ENCODE measurements at regions not wholly inside any gene's neighbourhood (a gene's known extent, or its start where the extent isn't known, plus 50 kb on each side); places are given as distances from the start of the nearest gene placed in this dataset.
"Not testable (repeated sequence)": the region's sequence is repeated elsewhere in the genome, so short reads cannot be mapped to it uniquely, and the experiment has no call there.

DNA sequence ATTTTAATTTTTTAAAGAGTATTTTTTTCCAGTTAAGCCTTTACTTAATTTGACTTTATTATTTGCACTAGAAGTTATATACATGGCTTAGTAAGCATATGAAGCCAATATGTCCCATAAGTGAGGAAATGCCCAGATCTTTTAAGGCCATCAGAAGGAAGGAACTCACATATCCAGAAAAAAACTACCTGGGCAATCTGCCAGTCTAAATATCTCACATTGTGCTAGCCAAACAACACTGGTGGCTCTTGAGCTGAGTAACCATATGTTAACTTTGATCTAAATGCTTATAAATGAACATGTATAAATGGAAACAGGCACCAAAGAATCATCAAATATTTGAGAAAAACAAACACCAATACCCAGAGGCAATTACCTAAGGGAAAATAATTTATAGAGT lies 138.6 kb upstream of the APOOL start:
- no peak for DNase-seq

DNA sequence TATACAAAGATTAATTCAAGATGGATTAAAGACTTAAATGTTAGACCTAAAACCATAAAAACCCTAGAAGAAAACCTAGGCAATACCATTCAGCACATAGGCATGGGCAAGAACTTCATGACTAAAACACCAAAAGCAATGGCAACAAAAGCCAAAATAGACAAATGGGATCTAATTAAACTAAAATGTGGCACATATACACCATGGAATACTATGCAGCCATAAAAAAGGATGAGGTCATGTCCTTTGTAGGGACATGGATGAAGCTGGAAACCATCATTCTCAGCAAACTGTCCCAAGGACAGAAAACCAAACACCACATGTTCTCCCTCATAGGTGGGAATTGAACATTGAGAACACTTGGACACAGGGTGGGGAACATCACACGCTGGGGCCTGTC lies 133.4 kb upstream of the APOOL start:
- not testable (repeated sequence) for DNase-seq

DNA sequence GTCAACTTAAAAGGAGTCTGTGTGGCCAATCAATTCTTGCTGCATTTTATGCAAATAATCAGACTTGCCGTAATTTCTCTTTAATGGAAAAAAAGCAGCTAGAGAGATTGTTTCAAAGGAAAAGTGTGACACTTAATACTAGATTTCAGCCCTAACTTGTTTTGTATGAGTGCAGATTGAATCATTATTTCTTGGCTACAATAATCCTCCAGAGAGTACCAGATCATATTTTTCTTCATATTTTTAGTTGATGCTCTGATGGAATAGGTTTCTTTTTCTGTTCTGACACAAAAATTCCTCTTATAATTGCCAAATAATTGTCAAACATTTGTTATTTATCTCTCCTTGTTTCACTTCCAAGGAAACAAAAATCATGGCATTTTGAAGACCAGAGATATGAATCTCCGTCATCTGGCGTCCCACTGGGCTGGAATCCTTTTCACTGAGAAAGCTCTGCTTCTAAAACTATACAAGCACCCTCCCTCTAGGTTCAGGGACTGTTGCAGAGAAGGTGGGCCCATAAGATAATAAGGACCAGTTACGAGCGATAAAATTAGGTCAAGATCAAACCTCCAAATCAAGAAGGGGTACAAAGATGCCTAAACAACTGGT lies 131.4 kb upstream of the APOOL start:
- not testable (repeated sequence) for DNase-seq

DNA sequence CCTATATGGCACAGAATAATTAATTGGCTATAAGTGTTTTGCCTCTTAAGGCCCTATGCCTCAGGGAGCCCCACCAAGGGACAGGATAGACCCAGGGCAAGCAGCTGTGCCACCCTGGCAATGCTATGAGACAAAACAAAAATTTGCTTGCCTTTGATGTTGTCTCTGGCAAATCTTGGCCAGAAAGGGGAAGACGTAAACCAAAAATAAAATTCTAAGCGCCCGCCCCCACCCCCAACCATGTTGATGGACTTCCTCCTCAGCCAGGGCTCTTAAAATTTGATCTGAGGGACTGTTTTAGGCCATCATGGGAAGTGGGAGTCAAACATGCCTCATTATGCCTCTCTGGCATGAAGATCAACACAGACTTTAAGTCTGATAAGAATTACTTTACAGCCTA lies 130.5 kb upstream of the APOOL start:
- no peak for DNase-seq

DNA sequence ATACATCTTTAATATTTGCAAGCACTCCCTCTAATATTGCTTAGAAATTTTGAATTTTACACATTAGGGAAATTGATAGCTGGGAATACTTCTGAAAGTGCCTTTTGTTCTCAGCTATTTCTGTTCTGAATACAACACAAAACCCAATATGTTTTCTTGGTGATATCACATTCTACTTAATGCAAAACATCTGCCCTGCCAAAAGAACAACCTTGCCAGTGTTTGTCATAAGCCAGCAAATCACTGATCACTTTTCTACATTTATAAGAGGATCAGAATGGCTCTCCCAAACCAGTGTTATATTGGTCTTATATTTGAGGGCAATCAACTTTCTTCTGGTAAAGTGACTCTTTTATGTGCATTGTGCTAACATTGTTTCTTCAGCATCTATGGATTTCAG lies 126.8 kb upstream of the APOOL start:
- no peak for DNase-seq

DNA sequence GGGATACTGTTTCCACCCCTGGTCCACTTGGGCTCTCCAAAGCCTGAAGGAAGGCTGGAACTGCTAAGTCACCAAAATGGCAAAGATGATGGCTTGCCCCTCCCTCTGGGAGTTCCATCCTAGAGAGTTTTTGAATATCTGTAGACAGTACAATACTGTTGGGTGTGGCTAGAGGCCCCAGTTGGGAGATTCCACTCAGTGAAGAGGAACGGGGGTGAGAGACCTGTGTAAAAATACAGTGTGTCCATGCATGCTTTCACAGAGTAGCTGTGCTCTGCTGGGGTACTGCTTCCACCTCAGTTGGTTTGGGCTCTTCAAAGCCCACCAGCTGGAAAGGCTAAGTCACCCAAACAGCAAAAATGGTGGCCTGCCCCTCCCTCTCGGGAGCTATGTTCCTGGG lies 109.8 kb upstream of the APOOL start:
- no peak for DNase-seq

DNA sequence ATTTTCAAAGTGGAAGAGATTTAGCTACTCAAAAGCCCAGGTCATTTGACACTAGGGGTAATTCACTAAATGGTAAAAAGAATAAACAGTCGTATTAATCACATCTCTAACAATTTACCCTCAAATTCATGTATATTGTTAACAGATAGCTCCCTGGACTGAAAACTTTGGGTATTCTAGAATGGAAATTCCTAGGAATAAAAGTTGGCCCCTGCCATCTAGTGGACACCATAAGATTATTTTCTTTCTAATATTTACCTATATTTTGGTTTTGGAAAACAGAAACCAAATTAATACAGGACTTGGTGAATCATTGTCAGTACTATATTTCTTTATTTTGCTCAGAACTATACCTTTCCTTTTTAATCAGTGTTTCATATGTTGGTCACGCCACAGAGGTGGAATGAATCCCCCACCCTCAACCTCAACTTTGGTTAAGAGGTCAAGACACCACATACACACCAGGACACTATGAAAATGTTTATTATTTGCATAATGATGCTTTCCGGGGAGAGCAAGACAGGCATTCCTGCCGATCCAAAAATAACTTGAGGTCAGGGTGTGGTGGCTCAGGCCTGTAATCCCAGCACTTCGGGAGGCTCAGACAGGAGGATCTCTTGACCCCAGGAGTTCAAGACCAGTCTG lies 96.2 kb upstream of the APOOL start:
- DNase-seq, result no peak

DNA sequence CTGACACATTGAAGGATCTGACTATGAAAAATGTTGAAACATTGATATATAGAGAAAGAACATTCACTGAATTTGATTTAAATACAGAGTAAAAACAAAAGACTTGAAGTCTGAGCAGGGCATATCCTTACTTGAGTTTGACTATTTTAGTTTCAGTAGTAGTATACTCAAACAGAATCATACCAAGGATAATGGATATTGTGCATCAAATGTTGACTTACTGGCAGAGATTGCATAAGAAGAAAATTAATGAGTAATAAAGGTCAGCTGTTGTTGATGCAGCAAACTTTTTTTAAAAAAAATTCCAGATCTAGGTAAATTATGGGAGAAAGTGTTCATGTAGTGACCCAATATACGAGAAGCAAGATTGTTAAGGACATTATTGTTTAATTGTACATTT lies 94.5 kb upstream of the APOOL start:
- no peak for DNase-seq

DNA sequence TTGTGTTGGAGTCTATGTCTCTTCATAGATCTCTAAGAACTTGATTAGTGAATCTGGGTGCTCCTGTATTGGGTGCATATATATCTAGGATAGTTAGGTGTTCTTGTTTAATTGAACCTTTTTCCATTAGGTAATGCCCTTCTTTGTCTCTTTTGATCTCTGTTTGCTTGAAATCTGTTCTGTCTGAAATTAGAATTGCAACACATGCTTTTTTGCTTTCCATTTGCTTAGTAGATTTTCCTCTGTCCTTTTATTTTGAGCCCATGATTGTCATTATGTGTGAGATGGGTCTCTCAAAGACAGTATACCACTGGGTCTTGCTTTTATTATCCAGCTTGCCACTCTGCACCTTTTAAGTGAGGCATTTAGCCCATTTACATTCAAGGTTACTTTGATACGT lies 79.1 kb upstream of the APOOL start:
- no peak for DNase-seq

DNA sequence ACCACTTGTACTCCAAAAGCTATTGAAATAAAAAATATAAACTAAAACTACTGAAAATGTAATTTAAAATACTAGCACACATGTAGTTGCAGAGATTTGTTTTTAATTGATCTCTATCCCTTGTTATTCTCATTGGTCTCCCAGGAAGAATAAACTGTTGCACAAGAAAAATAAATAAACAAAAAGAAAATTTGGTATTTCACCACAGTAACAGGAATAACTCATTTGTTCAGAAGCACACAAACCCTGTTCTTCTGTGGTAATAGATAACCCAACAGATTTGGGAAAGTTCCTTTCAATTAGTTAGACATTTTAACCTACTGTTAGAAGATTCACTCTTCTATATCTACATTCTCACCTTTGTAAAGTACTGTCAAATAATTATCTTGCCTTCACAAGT lies 70.9 kb upstream of the APOOL start:
- DNase-seq, result no peak

DNA sequence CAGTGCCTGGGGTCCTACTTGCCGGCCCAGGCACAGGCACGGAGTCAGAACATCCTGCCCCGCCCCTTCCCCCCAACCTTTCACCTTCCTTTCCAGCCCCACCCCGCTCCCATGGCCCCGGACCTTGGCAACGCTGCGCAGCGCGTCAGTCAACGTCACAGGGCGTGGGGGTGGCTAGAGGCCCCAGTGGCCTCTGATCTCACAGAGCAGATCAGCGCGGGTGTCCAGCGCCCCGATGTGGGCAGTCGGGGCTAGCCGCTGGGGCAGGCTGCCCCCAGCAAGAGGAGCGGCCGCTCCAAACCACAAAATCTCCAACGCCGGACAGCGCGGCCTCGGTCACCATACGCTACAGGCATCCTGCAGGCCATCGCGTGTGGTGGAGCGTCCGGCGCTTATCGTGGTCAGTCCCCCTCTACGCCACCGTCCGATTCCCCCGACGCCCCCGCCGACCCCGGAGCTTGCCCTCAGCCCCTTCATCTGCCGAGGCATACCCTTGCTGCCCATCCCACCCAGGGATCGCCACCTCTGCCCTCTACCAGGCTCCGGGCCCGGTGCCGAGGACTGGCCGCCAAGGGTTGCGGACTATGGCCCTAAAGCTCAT lies 69.6 kb upstream of the APOOL start:
- DNase-seq, result no peak

Data from AML-193 (cell line).